A549 (cell line): ENCODE measurements at regions not wholly inside any gene's neighbourhood (a gene's known extent, or its start where the extent isn't known, plus 50 kb on each side); places are given as distances from the start of the nearest gene placed in this dataset.

Experiments used
- EP300 ChIP-seq, 2 experiments: fragments of >200 bp; sonication (Bioruptor Twin); formaldehyde crosslinking; IDR thresholded peaks; 2 replicates in 1 of 2; 3 replicates in 1 of 2; pipeline ENCODE4 v1.6.1; 2016 to 2017
- RARB ChIP-seq: fragments of 250-450 bp; sonication (Bioruptor Pico); IDR thresholded peaks from 2 replicates; pipeline ENCODE4 v1.8.0; 2021; ENCODE audit warnings: mild to moderate bottlenecking, moderate library complexity
- TF ChIP-seq, protein P1 (sequence below): fragments of 150-350 bp; IDR thresholded peaks from 2 replicates; pipeline ENCODE4 v1.6.1; 2014; ENCODE audit warnings: low read depth, mild to moderate bottlenecking, low read length
- TF ChIP-seq, protein P2 (sequence below): fragments of >200 bp; sonication (Bioruptor Twin); formaldehyde crosslinking; IDR thresholded peaks from 3 replicates; pipeline ENCODE4 v1.5.1; 2016
- TF ChIP-seq, protein P3 (sequence below): fragments of 450-650 bp; IDR thresholded peaks from 2 replicates; pipeline ENCODE4 v1.6.1; 2014; ENCODE audit warnings: antibody characterized with exemption

DNA sequence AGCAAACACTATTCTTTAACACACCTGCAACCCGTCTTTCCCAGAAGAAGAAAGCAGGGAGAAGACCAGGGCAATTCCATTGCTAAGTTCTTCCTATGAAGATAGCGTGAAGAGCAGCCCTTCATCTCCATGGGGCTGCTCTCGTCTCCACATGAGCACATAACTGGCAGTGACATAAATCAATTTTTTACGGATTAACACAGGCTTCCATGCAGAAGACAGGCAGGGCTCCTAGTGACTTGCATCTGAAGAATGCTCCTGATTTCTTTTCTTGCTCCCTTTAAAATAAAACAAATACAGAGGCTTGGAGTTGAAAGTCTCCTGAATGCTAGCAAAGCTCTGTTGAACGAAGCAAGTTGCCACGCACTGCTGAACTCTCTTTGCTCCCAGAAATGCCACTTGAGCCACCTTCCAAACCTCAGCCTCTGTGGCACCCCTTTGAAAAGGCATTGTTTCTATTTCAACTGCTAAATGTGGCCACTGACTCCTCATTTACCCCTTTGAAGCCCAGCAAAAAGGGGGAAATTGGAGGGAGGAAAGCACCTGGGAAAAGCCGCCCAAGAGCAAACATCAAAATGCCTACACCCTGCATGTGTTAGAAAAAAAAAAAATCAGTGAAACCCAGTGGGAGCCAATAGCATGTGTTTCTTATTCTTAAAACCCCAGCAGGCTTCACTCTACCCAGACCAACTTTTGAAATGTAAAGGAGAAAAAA is 383.7 kb downstream of the IDS start:
- TF ChIP-seq RARB (CRISPR knock-in tag) (no peak), EP300 (IDR thresholded peaks at IDR 0.05) (no peak)
- TF ChIP-seq, protein P1, sequence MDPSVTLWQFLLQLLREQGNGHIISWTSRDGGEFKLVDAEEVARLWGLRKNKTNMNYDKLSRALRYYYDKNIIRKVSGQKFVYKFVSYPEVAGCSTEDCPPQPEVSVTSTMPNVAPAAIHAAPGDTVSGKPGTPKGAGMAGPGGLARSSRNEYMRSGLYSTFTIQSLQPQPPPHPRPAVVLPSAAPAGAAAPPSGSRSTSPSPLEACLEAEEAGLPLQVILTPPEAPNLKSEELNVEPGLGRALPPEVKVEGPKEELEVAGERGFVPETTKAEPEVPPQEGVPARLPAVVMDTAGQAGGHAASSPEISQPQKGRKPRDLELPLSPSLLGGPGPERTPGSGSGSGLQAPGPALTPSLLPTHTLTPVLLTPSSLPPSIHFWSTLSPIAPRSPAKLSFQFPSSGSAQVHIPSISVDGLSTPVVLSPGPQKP: no peak
- TF ChIP-seq, protein P2, sequence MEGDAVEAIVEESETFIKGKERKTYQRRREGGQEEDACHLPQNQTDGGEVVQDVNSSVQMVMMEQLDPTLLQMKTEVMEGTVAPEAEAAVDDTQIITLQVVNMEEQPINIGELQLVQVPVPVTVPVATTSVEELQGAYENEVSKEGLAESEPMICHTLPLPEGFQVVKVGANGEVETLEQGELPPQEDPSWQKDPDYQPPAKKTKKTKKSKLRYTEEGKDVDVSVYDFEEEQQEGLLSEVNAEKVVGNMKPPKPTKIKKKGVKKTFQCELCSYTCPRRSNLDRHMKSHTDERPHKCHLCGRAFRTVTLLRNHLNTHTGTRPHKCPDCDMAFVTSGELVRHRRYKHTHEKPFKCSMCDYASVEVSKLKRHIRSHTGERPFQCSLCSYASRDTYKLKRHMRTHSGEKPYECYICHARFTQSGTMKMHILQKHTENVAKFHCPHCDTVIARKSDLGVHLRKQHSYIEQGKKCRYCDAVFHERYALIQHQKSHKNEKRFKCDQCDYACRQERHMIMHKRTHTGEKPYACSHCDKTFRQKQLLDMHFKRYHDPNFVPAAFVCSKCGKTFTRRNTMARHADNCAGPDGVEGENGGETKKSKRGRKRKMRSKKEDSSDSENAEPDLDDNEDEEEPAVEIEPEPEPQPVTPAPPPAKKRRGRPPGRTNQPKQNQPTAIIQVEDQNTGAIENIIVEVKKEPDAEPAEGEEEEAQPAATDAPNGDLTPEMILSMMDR: no peak
- TF ChIP-seq, protein P3, sequence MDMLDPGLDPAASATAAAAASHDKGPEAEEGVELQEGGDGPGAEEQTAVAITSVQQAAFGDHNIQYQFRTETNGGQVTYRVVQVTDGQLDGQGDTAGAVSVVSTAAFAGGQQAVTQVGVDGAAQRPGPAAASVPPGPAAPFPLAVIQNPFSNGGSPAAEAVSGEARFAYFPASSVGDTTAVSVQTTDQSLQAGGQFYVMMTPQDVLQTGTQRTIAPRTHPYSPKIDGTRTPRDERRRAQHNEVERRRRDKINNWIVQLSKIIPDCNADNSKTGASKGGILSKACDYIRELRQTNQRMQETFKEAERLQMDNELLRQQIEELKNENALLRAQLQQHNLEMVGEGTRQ: no peak
